ENCODE measurements at regions not wholly inside any gene's neighbourhood (a gene's known extent, or its start where the extent isn't known, plus 50 kb on each side); places are given as distances from the start of the nearest gene placed in this dataset.

- Histone ChIP-seq H3K36me3 (no peaks in the 10 kb centered on the region), H3K27me3 (no peaks in the 10 kb centered on the region), H3K9me3 (no peaks in the 10 kb centered on the region), H3K4me3 (ENCODE audit: low read depth, low read length) (no peak overlapping the region), H3K4me1 (no peaks in the 10 kb centered on the region)
- DNase-seq, result no peak
- TF ChIP-seq CTCF (IDR thresholded peaks at IDR 0.05; ENCODE audit: low read depth, low read length), result no peak
Observed at GRCh38 chr4:14315129-14315528, 687.2 kb upstream of the CPEB2 start.

- H3K9me3 ChIP-seq, result no peaks in the 10 kb centered on the region
- no peak for DNase-seq
- H3K4me3 ChIP-seq (ENCODE audit: low read depth, low read length), result no peak overlapping the region
Observed at GRCh38 chr4:14317351-14317750, 684.9 kb upstream of the CPEB2 start.

GRCh38 chr4:14318671-14319070, 683.6 kb upstream of the CPEB2 start:
- no peaks in the 10 kb centered on the region for H3K9me3 ChIP-seq
- no peaks in the 10 kb centered on the region for H3K36me3 ChIP-seq
- H3K27me3 ChIP-seq, result no peaks in the 10 kb centered on the region
- no peak for DNase-seq
- no peaks in the 10 kb centered on the region for H3K4me1 ChIP-seq
- TF ChIP-seq CTCF (IDR thresholded peaks at IDR 0.05; ENCODE audit: low read depth, low read length), result no peak
- H3K4me3 ChIP-seq (ENCODE audit: low read depth, low read length), result no peak overlapping the region

More at GRCh38 chr4:14317351-14317750, 684.9 kb upstream of the CPEB2 start:
- no peaks in the 10 kb centered on the region for H3K27me3 ChIP-seq
- no peak for TF ChIP-seq CTCF (IDR thresholded peaks at IDR 0.05; ENCODE audit: low read depth, low read length)
- H3K4me1 ChIP-seq, result no peaks in the 10 kb centered on the region
- H3K36me3 ChIP-seq, result no peaks in the 10 kb centered on the region

- Histone ChIP-seq H3K27me3 (no peaks in the 10 kb centered on the region), H3K9me3 (no peaks in the 10 kb centered on the region), H3K36me3 (no peaks in the 10 kb centered on the region), H3K4me3 (ENCODE audit: low read depth, low read length) (no peak overlapping the region), H3K4me1 (no peaks in the 10 kb centered on the region)
- no peak for DNase-seq
- no peak for TF ChIP-seq CTCF (IDR thresholded peaks at IDR 0.05; ENCODE audit: low read depth, low read length)
Observed at GRCh38 chr4:14321723-14322122, 680.6 kb upstream of the CPEB2 start.

- no peaks in the 10 kb centered on the region for H3K36me3 ChIP-seq
Observed at GRCh38 chr4:14323191-14323590, 679.1 kb upstream of the CPEB2 start.

GRCh38 chr4:14329228-14329627, 673.1 kb upstream of the CPEB2 start:
- no peaks in the 10 kb centered on the region for H3K36me3 ChIP-seq
- no peaks in the 10 kb centered on the region for H3K4me1 ChIP-seq
- TF ChIP-seq CTCF (IDR thresholded peaks at IDR 0.05; ENCODE audit: low read depth, low read length), result no peak
- DNase-seq, result no peak
- H3K9me3 ChIP-seq, result no peaks in the 10 kb centered on the region
- H3K27me3 ChIP-seq, result no peaks in the 10 kb centered on the region
- H3K4me3 ChIP-seq (ENCODE audit: low read depth, low read length), result no peak overlapping the region

More at GRCh38 chr4:14323191-14323590, 679.1 kb upstream of the CPEB2 start:
- H3K9me3 ChIP-seq, result no peaks in the 10 kb centered on the region
- H3K27me3 ChIP-seq, result no peaks in the 10 kb centered on the region
- no peak for DNase-seq
- no peak for TF ChIP-seq CTCF (IDR thresholded peaks at IDR 0.05; ENCODE audit: low read depth, low read length)
- no peak overlapping the region for H3K4me3 ChIP-seq (ENCODE audit: low read depth, low read length)
- H3K4me1 ChIP-seq, result no peaks in the 10 kb centered on the region

Measured in BE2C (cell line).